HG03460 (cell line): ENCODE measurements at regions not wholly inside any gene's neighbourhood (a gene's known extent, or its start where the extent isn't known, plus 50 kb on each side); places are given as distances from the start of the nearest gene placed in this dataset.
"Not testable (repeated sequence)": the region's sequence is repeated elsewhere in the genome, so short reads cannot be mapped to it uniquely, and the experiment has no call there.

Experiments
- ATAC-seq: cut with Tn5 transposase; IDR thresholded peaks from one replicate; pipeline ENCODE4 v1.9.1; 2021; ENCODE audit not compliant: unreplicated experiment

DNA sequence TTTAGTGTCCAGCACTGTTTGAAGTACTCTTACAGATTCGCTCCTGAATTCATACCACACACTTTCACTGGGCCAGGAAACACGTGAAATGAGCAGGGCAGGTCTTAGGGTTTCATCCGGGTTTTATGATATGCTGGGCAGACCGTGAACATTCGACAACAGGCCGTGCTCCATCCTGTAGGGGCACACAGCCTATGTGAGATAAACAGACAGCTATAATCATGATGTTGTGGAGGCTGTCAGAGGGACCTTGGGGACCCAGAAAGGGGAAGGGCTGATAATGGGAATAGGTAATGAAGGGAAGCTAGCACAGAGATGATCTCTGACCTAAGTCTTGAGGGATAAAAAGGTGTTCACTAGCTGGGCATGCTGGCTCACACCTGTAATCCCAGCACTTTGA lies 110.4 kb downstream of the RIN2 start:
- no peak for ATAC-seq

DNA sequence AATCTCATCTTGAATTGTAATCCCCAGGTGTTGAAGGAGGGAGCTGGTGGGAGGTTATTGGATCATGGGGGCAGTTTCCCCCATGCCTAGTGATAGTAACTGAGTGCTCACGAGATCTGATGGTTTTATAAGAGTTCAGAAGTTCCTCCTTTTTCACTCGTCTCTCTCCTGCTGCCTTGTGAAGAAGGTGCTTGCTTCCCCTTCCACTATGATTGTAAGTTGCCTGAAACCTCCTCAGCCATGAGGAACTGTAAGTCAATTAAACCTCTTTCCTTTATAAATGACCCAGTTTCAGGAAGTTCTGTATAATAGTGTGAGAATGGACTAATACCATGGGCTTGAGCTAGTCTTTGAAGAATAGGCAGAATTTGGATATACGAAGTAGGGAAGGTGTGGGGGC lies 113.9 kb downstream of the RIN2 start:
- ATAC-seq: no peak

DNA sequence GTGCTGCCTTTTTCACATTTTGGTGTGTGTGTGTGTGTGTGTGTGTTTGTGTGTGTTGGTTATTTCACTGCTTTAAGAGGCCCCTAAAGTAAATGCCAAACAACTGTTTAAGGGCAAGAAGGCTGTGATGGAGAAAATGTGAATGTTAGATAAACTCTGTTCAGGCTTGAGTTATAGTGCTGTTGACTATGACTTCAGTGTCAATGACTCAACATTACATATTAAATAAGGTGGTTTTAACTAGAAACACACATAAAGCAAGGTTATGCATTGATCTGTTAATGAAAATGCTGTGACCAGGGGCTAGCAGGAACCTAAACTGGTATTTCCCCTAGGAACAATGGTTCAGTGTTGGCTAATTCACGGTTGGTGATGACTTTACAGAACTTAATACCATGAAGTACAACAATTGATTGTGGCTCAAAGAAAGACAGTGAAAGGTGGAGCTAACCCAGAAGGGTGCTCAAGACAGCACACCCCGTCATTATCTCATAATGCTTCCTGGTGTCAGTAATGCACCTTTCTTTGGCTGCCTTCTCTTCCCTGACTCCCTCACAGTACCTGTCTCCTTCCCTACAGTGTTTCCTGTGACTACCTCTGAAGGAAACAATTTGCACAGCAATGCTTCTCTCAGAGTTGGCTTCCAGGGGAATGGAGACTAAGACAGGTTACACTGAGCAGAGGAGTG lies 116.1 kb downstream of the RIN2 start:
- ATAC-seq: no peak

DNA sequence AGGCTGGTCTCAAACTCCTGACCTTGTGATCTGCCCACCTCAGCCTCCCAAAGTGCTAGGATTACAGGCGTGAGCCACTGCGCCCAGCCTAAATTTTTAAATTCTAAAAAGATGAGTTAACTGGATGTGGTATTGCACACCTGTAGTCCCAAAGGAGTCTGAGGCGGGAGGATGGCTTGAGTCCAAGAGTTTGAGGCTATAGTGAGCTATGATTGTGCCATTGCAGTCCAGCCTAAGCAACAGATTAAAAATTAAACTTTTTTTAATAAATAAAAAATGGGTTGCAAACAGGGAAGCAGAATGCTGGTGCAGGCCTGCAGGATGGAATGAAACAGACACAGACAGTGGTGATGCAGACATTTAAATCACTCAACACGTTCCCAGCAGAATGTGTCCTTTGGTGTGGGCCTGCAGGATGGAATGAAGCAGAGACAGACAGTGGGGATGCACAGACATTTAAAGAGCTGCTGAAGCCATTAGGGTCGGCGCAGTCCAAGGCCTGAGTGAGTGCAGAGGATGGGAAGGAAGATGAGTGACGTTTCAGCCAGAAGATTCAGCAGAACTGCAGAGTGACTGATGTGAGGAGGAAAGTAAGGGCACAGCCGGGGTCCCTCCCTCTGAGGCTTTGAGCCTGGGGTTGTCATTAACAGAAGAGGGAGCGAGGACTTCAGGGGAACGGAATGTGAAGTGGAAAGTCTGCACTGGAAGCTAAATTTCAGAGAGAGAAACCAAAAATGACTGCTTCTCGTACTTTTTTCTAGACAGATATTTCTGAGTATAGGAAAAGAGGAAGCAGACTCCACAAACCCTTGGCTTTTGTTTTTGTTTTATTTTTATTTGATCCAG lies 117.5 kb downstream of the RIN2 start:
- ATAC-seq: no peak

DNA sequence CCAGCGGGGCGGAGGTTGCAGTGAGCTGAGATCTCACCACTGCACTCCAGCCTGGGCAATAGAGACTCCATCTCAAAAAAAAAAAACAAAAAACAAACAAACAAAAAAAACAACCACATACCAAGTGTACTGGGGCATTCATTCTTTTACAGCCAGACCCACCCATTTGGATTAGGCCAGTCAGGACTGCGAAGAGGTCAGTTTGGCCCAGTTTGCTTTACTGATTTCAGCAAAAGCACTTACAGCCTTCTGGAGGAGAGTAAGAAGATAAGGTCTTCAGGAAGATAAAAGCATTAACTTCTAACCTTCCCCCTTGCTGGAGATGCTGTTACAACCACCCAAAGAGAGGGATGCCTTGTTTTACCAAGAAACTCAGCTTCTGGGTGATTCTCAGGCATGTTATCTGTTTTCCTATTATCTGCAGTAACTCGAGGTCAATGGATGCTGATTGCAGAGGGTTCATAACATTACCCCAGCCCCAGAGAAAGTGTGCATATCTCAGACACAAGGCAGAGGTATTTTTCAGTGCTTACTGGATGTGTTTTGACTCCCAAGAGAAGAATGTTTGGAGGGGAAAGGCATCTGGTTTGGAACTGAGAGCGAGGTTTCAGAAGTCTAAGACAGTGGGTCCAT lies 118.9 kb downstream of the RIN2 start:
- ATAC-seq: no peak

DNA sequence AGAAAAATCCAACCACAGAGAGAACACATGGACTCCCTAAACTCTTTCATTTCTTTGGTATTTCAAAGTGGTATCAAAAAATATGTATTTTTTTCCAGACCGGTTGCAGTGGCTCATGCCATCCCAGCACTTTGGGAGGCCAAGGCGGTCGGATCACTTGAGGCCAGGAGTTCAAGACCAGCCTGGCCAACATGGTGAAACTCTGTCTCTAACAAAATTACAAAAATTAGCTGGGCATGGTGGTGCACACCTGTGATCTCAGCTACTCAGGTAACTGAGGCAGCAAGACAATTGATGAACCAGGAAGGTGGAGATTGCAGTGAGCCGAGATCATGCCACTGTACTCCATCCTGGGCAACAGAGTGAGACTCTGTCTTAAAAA lies 121.8 kb downstream of the RIN2 start:
- not testable (repeated sequence) for ATAC-seq

DNA sequence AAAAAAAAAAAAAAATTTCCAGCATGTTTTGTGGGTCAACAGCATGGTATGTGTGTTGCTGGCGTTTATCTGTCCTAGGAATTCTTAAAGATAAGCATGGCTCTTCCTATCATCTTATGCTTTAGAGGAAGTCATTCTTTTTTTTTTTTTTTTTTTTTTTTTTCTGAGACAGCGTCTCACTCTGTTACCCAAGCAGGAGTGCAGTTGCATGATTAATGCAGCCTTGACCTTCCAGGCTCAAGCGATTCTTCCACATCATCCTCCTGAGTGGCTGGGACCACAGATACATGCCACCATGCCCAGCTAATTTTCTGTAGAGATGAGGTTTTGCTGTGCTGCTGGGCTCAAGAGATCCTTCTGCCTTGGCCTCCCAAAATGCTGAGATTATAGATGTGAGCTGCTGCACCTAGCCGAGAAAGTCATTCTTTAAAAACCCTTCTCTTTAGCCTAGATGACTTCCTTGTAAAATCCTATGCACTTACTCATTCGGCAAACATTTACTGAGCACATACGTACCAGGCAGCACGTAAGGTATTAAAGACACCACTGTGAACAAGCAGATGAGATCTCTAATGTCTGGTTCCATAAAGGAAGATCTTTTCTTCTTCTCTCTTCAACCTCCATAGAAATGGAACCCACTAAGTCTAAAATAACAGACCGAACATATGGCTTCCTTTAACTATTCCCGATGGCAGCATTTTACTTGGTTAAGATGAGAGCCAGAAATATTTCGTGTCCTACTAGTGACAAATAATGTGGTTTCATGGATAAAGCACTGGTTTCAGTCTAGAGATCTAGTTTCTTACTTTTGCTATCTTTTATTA lies 122.4 kb downstream of the RIN2 start:
- no peak for ATAC-seq

DNA sequence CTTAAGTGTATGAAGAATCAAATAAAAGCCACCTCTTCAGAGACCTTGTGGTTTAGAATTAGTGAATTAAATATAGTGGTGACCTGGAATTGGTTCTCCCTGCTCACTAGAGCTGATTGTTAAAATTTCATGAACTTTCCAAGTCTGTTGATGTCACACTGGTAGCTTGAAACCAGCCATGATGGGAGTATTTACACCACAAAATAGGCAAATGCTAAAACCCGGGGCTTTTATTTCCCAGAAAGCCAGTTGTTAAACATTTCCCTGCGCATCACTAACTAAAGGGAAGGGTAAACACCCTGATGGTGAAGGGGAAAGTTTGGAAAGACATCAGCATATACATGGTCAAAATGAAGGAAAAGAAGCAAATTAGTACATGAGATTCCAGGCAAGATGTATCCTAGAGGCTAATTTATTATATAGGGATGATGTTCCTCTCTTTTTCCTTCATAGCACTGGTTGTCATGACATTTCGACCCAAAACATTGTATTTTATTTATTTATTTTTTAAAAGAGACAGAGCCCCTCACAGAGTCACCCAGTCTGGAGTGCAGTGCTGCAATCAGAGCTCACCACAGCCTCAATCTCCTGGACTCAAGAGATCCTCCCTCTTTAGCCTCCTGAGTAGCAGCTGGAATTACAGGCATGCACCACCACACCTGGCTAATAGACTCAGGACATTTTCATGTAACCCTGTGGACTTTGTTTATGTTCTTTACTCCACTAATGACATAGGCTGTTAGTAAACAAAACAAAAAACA lies 123.2 kb downstream of the RIN2 start:
- no peak for ATAC-seq

DNA sequence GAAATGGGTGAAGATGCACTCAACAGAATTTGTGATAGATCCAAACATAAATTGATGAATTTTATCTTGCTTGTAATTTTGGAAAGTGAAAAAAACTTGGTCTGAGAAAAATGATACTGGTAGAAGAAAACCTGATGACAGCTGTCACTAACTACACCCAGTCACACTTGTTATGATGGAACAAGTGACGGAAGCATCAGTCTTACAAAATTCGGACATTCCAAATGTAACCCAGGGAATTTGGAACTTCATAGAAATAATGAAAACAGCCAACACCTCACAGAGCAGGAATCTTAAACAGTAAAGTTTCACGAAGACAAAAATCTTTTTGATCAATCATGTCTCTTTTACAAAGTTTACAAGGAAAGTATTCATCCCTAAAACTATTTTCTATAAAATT lies 123.9 kb downstream of the RIN2 start:
- ATAC-seq: no peak

DNA sequence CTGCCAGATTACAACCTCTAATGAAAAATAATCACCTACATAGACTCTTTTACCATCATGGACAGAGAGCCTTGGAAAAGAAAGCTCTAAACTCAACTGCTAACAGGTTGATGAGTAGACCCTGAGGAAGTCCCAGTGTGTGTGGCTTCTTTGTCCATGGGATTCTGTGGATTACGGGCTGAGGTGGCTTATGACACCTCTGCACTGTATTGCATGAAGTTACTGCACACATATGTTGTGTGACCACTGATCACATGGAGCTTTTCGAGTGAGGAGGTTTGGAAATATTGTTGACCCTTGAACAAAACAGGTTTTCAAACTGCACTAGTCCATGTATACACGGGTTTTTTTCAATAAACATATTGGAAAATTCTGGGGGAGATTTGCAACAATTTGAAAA lies 124.4 kb downstream of the RIN2 start:
- no peak for ATAC-seq

DNA sequence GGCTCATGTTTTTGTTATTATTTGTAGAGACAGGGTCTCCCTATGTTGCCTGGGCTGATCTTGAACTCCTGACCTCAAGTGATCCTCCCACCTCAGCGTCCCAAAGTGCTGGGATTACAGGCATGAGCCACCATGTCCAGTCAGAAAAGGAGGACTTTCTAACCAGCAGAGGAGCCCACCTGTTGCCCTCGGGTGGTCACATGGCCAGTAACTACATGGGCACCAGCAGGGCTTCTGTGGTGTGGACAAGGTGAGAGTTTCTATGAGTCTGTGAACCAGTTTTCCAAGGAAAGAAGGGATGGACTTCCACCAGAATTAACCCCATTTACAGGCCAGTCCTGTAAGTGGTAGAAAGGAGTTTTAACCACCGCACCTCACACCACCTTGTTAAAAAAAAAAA lies 125.4 kb downstream of the RIN2 start:
- ATAC-seq: no peak

DNA sequence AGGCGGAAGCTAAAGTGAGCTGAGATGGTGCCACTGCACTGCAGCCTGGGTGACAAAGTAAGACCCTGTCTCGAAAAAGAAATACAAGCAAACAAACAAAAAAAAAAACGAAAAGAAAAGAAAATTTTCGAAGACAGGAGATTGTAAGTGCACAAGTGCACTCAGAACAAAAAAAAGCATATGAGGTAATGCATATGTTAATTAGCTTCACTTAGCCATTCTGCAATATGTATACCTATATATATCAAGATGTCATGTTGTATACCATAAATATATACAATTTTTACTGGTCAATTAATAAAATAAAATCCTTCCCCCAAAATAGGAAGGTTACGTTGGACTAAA lies 127.5 kb downstream of the RIN2 start:
- no peak for ATAC-seq

DNA sequence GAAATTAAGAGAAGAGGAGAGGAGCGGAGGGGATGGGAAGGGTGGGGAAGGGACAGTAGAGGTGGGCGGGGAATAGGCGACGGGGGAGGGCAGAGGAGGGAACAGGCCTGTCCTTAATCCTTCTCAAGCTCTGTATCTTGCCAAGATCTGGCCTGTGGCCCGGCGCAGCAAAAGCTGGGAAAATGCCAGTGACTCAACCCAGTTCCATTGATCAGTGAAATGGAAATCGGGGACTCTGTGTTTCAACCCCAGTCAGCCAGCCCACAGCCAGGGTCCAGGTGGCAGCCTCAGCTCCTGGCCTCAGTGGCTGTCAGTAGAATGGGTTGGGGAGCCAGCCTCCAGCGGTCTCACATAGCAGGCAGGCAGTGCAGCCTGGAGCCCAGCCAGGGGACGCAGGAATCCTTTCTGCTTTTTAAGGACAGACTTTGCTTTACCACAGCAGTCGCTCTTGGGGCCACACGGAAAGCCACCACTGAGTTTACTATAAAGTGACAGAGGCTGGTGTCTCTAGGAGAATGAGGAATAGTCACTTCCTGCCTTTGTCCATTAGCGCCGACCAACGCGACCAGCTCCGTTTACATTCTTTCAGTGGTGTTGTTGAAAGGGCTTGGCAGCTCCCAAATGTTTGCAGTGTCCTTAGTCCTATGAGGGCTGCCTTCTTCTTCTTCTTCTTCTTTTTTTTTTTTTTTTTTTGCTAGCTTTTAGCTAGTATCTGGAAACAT lies 128.0 kb downstream of the RIN2 start:
- ATAC-seq: no peak

DNA sequence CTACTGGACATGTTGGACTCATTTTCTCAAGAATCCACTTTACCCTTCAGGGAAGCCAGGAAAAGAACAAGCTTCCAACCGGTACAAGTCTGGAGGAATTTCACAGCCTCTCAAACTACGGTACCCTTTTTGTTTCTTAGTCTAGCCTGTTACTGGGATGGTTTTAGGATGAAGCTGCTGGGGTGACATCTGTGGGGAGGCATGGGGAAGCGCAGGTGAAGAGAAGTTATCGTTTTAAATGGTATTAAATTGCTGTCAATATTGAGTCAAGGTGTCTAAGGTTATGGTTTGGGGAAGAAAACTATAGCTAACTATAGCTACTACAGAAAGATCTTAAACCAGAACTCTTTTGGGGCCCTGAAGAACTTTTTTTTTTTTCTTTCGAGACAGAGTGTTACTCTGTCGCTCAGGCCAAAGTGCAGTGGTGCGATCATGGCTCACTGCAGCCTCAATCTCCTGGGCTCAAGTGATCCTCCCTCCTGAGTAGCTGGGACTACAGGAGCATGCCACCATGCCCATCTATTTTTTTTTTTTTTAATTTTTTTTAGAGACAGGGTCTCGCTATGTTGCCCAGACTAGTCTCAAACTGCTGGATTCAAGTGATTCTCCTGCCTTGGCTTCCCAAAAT lies 128.7 kb downstream of the RIN2 start:
- ATAC-seq: no peak

DNA sequence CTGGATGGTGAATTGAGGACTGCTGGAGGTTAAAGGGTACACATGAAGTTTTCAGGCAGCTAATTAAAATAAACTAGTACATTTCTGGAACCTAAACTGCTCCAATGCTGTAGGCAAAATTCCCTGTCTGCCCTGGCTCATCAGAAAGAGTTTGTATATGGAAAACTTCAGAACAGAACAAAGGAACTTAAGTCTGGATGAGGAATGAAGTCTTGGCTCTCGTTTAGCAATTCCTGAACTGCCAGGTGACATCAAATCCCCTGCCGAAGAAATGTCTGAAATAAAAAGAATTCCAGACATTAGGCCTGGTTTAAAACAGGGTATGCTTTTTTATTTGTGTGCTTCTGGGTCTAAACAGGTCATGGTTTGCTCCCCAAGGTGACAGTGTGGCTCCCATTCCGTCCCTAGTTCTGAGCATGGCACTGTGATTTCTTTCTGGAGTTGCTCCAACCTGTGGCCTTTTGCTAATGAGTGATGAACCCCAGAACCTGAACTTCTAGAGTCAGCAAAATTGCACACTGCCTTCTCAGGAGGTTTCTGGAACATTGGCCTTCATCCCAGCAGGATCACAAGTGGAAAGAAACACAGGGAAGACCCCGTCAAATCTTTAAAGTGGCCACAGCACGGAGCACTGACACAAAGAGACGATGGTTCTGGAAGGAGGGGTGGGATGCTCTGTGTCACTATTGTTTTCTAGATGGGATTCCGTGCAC lies 129.4 kb upstream of the NAA20 start:
- ATAC-seq: no peak

DNA sequence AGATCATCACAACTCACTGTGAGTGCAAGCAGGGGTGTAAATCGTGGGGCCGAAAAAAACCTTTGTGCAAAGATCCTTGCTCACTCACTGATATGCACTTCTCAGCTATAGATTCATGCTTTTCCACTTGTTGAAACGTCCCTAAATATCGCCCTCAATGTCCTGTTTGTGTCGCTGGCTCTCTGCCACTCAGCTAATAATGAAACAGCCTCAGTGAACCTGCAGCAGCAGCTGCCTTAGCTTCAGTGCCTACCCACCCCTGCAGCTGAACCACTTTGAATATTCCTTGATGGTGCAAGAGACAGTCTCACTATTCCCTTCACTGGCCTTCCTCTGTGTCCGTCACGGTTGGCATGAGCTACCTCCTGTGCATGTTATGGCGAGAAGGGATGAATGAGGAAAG lies 128.9 kb upstream of the NAA20 start:
- ATAC-seq: no peak

DNA sequence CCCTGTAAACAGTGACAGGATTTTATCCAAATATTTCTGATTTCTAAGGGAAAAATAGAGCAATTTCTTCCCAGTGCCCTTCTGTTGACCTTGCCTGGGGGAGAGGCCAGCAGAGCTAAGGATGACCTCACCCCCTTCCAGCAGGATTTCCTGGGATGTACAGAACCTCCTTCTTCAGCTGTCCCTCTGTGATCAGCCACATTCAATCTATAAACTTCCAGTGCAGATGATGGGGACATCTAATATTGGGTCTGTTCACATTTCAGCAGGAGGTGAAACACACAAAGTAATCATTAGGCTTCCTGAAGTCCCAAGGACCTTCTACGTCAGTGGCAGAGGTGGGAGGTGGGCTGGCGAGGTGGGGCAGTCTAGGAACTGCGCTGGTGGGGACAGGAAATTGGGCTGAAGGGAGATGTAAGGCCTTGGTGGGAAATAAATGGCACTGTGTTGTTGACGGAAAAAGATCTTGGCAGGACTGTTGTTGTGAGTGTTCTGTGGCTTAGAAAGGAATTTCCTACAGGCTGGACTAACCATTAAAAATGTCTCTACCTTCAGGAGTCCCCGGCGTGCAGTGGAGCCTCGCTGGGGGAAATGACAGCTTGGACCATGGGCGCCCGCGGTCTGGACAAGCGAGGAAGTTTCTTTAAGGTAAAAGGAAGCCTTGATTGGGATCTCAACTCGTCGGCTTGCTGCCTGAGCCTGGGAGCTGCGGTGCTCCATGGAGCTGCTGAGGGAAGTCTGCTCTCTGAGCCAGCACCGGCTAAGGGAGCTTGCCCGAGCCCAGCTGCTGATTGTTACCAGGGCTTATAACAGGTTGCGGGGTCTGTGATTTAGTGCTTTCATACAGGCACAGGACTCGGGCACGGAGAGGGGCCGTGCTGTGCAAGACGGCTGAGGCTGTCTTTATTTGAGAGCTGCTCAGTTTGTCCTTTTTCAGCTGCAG lies 127.9 kb upstream of the NAA20 start:
- no peak for ATAC-seq
